ENCODE measurements at regions not wholly inside any gene's neighbourhood (a gene's known extent, or its start where the extent isn't known, plus 50 kb on each side); places are given as distances from the start of the nearest gene placed in this dataset.
A peak's percentile ranks its signal among the peaks of the same experiment; 100 is the strongest.
"Not testable (repeated sequence)": the region's sequence is repeated elsewhere in the genome, so short reads cannot be mapped to it uniquely, and the experiment has no call there.

- FAIRE-seq, result no peak
Measured at GRCh38 chr18:42486271-42486670, 531.2 kb downstream of the PIK3C3 start.

GRCh38 chr18:42508683-42509296 lies 553.8 kb downstream of the PIK3C3 start:
- no peak for FAIRE-seq

- no peak for FAIRE-seq
Measured at GRCh38 chr18:42509750-42510415, 554.8 kb downstream of the PIK3C3 start.

GRCh38 chr18:42510540-42510939 lies 555.5 kb downstream of the PIK3C3 start:
- FAIRE-seq, result no peak

- FAIRE-seq, result no peak
Measured at GRCh38 chr18:42513441-42513840, 558.4 kb downstream of the PIK3C3 start.

- no peak for FAIRE-seq
Measured at GRCh38 chr18:42514512-42514911, 559.5 kb downstream of the PIK3C3 start.

GRCh38 chr18:42517896-42518295 lies 562.9 kb downstream of the PIK3C3 start:
- no peak for FAIRE-seq

GRCh38 chr18:42518331-42518730 lies 563.3 kb downstream of the PIK3C3 start:
- FAIRE-seq, result not testable (repeated sequence)

GRCh38 chr18:42520138-42520537 lies 565.1 kb downstream of the PIK3C3 start:
- no peak for FAIRE-seq

GRCh38 chr18:42525905-42526304 lies 570.9 kb downstream of the PIK3C3 start:
- FAIRE-seq, result no peak

- no peak for FAIRE-seq
Measured at GRCh38 chr18:42527766-42528165, 572.7 kb downstream of the PIK3C3 start.

GRCh38 chr18:42530276-42530675 lies 575.2 kb downstream of the PIK3C3 start:
- FAIRE-seq, result no peak

- FAIRE-seq, result no peak
Measured at GRCh38 chr18:42532119-42532518, 577.1 kb downstream of the PIK3C3 start.

GRCh38 chr18:42533009-42533575 lies 578.1 kb downstream of the PIK3C3 start:
- FAIRE-seq, result no peak

- FAIRE-seq, result no peak
Measured at GRCh38 chr18:42533616-42534015, 578.6 kb downstream of the PIK3C3 start.

- no peak for FAIRE-seq
Measured at GRCh38 chr18:42534313-42534712, 579.3 kb downstream of the PIK3C3 start.

- no peak for FAIRE-seq
Measured at GRCh38 chr18:42536442-42536841, 579.0 kb downstream of the RIT2 start.

- peak; percentile 54 for FAIRE-seq
Measured at GRCh38 chr18:42537291-42537690, 578.2 kb downstream of the RIT2 start.

GRCh38 chr18:42544901-42545300 lies 570.6 kb downstream of the RIT2 start:
- no peak for FAIRE-seq

- no peak for FAIRE-seq
Measured at GRCh38 chr18:42545825-42546224, 569.7 kb downstream of the RIT2 start.

- no peak for FAIRE-seq
Measured at GRCh38 chr18:42548493-42548892, 567.0 kb downstream of the RIT2 start.

GRCh38 chr18:42549596-42549995 lies 565.9 kb downstream of the RIT2 start:
- FAIRE-seq, result no peak

- not testable (repeated sequence) for FAIRE-seq
Measured at GRCh38 chr18:42552559-42552958, 562.9 kb downstream of the RIT2 start.

- FAIRE-seq, result no peak
Measured at GRCh38 chr18:42559069-42559690, 556.3 kb downstream of the RIT2 start.
